HEK293T (cell line): ENCODE measurements at regions not wholly inside any gene's neighbourhood (a gene's known extent, or its start where the extent isn't known, plus 50 kb on each side); places are given as distances from the start of the nearest gene placed in this dataset.

Experiments used
- ELF4 ChIP-seq: fragments of 450-650 bp; IDR thresholded peaks from 2 replicates; pipeline ENCODE4 v1.6.1; 2017; ENCODE audit warnings: antibody characterized with exemption
- FOXK2 ChIP-seq: fragments of 450-650 bp; IDR thresholded peaks from 2 replicates; pipeline ENCODE4 v1.6.1; 2016; ENCODE audit warnings: mild to moderate bottlenecking
- FOXM1 ChIP-seq: fragments of 450-650 bp; IDR thresholded peaks from 2 replicates; pipeline ENCODE4 v1.6.1; 2017; ENCODE audit warnings: mild to moderate bottlenecking, borderline replicate concordance
- NFRKB ChIP-seq: fragments of 450-650 bp; IDR thresholded peaks from 2 replicates; pipeline ENCODE4 v1.6.1; 2016; ENCODE audit warnings: mild to moderate bottlenecking, moderate library complexity
- ZNF384 ChIP-seq: fragments of 450-650 bp; IDR thresholded peaks from 2 replicates; pipeline ENCODE4 v1.6.1; 2016
- TF ChIP-seq, protein P1 (sequence below): fragments of 450-650 bp; IDR thresholded peaks from 2 replicates; pipeline ENCODE4 v1.6.1; 2016

DNA sequence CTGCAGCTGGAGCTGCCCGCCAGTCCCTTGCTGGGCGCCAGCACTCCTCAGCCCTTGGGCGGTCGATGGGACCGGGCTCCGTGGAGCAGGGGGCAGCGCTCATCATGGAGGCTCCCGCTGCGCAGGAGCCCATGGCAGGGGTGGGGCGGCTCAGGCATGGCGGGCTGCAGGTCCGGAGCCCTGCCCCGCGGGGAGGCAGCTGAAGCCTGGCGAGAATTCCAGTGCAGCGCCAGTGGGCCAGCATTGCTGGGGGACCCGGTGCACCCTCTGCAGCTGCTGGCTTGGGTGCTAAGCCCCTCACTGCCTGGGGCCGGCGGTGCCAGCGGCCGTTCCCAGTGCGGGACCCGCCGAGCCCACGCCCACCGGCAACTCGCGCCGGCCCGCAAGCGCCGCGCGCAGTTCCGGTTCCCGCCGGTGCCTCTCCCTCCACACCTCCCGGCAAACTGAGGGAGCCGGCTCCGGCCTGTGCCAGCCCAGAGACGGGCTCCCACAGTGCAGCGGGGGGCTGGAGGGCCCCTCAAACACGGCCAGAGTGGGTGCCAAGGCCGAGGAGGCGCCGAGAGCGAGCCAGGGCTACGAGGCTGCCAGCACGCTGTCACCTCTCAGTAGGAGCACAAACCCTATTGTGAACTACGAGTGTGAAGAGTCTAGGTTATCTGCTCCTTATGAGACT, 687.1 kb downstream of the PCDH17 start:
- TF ChIP-seq FOXK2 (no peak), FOXM1 (no peak), ZNF384 (no peak), ELF4 (no peak), NFRKB (no peak)
- TF ChIP-seq, protein P1, sequence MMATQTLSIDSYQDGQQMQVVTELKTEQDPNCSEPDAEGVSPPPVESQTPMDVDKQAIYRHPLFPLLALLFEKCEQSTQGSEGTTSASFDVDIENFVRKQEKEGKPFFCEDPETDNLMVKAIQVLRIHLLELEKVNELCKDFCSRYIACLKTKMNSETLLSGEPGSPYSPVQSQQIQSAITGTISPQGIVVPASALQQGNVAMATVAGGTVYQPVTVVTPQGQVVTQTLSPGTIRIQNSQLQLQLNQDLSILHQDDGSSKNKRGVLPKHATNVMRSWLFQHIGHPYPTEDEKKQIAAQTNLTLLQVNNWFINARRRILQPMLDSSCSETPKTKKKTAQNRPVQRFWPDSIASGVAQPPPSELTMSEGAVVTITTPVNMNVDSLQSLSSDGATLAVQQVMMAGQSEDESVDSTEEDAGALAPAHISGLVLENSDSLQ: no peak
